ENCODE measurements at regions not wholly inside any gene's neighbourhood (a gene's known extent, or its start where the extent isn't known, plus 50 kb on each side); places are given as distances from the start of the nearest gene placed in this dataset.

DNA sequence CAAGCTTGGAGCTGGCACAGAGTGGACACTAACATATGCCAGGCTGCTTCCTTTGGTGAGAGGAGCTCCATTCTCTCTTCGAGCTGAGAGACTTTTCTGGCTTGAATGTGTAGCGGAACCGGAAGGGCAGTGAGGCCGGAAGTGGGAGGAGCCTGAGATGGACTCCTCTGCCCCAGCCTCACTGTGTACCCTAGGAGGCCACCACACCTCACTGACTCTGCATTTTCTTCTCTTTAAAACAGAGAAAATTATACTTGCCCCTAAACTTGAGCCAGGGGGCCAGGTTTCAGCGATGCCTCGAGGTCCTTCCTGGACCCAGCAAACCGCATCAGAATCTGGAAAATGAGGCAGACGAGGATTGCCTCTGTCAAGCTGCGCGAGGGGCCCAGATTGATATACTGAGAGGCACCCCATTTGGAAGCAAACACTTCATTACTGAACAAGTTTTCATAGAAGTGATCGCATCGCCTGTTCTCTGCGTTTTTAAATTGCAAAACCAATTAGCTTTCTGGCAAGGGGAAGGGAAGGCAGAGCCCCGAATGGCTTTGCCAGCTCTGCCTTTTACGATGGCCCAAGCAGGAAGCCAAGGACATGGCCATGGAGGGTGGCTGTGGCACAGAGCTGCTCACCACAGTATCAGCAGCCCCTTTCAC lies 708.1 kb downstream of the PTPRU start:
- no peak overlapping the region for H3K27ac Mint-ChIP-seq

DNA sequence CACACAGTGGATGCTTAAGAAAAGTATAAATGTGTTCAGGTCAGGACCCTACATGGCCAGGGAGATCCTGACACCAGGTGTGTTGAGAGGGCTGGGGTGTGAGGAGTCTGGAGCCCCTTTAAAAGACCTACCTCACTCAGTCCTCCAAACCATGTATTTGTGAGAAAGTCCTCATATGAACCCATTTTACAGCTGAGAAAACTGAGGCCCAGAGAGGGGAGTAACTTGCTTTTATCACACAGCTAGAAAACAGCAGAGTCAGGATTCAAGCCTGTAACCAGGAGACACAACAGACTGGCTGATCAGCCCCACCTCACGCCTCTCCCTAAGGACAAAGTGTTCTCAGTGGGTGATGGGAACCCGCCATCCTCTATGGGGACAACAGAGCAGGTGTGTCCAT lies 706.7 kb downstream of the PTPRU start:
- Mint-ChIP-seq H3K27ac (no peak overlapping the region), H3K36me3 (ENCODE audit: low read depth) (no peaks in the 10 kb centered on the region), H3K4me3 (no peak overlapping the region), H3K27me3 (ENCODE audit: insufficient read depth) (peaks cover 2% of the 10 kb centered on the region), H3K4me1 (peaks cover 9% of the 10 kb centered on the region), H3K9me3 (no peaks in the 10 kb centered on the region)
- Histone ChIP-seq H3K27me3 (ENCODE audit: control insufficient read depth, insufficient read depth, low read length, poor library complexity, severe bottlenecking) (no peaks in the 10 kb centered on the region), H3K9me3 (ENCODE audit: control insufficient read depth, low read length) (no peaks in the 10 kb centered on the region), H3K36me3 (ENCODE audit: control insufficient read depth, insufficient read depth, low read length) (no peaks in the 10 kb centered on the region), H3K9ac (ENCODE audit: extremely low read depth, low read length, poor library complexity, severe bottlenecking) (no peak overlapping the region), H3K27ac (ENCODE audit: low read depth, low read length) (no peak overlapping the region), H3K4me1 (ENCODE audit: control insufficient read depth, insufficient read depth, low read length) (peaks cover 3% of the 10 kb centered on the region), H3K4me3 (ENCODE audit: low read length) (no peak overlapping the region)
- TF ChIP-seq, protein P1, sequence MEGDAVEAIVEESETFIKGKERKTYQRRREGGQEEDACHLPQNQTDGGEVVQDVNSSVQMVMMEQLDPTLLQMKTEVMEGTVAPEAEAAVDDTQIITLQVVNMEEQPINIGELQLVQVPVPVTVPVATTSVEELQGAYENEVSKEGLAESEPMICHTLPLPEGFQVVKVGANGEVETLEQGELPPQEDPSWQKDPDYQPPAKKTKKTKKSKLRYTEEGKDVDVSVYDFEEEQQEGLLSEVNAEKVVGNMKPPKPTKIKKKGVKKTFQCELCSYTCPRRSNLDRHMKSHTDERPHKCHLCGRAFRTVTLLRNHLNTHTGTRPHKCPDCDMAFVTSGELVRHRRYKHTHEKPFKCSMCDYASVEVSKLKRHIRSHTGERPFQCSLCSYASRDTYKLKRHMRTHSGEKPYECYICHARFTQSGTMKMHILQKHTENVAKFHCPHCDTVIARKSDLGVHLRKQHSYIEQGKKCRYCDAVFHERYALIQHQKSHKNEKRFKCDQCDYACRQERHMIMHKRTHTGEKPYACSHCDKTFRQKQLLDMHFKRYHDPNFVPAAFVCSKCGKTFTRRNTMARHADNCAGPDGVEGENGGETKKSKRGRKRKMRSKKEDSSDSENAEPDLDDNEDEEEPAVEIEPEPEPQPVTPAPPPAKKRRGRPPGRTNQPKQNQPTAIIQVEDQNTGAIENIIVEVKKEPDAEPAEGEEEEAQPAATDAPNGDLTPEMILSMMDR (conservative IDR thresholded peaks at IDR 0.05) = no peak
- 94 to 100% methylated on average over 2 of the region's 2 CpGs for WGBS, 2 experiments (ENCODE audit: insufficient coverage in 1 of 2, insufficient read length in 1 of 2)
- no peak for DNase-seq

More for the DNA sequence above, 708.1 kb downstream of the PTPRU start:
- WGBS, 2 experiments (ENCODE audit: insufficient coverage in 1 of 2, insufficient read length in 1 of 2) = 85 to 86% methylated on average over 11 to 15 of the region's 15 CpGs
- H3K36me3 ChIP-seq (ENCODE audit: control insufficient read depth, insufficient read depth, low read length) = no peaks in the 10 kb centered on the region
- H3K27ac ChIP-seq (ENCODE audit: low read depth, low read length) = no peak overlapping the region
- H3K4me1 ChIP-seq (ENCODE audit: control insufficient read depth, insufficient read depth, low read length) = peaks cover 3% of the 10 kb centered on the region
- no peaks in the 10 kb centered on the region for H3K9me3 ChIP-seq (ENCODE audit: control insufficient read depth, low read length)
- no peak overlapping the region for H3K9ac ChIP-seq (ENCODE audit: extremely low read depth, low read length, poor library complexity, severe bottlenecking)
- no peaks in the 10 kb centered on the region for H3K27me3 ChIP-seq (ENCODE audit: control insufficient read depth, insufficient read depth, low read length, poor library complexity, severe bottlenecking)
- TF ChIP-seq, protein P1 (conservative IDR thresholded peaks at IDR 0.05) = no peak
- no peak overlapping the region for H3K4me3 ChIP-seq (ENCODE audit: low read length)
- no peak overlapping the region for H3K4me3 Mint-ChIP-seq
- peaks cover 9% of the 10 kb centered on the region for H3K4me1 Mint-ChIP-seq
- peaks cover 2% of the 10 kb centered on the region for H3K27me3 Mint-ChIP-seq (ENCODE audit: insufficient read depth)
- H3K9me3 Mint-ChIP-seq = no peaks in the 10 kb centered on the region
- no peaks in the 10 kb centered on the region for H3K36me3 Mint-ChIP-seq (ENCODE audit: low read depth)
- no peak for DNase-seq

DNA sequence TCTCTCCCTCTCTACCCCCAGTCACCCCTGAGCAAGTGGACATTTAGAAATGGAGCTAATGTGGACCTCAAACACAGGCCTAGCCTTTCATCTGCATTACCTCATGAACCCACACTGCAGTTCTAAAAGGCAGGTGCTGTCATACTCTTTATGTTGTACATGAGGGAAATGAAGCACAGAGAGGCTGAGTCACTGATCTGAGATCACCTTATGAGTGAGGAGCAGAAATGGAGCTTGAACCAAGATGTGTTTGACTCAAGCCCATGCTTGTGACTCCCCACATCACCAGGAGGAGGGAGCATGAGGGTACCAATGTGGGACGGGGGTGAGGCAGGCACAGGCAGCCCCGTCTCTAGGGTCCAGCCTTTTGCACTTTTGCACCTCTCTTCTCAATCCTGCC lies 702.8 kb downstream of the PTPRU start:
- Histone ChIP-seq H3K4me1 (ENCODE audit: control insufficient read depth, insufficient read depth, low read length) (no peaks in the 10 kb centered on the region), H3K9me3 (ENCODE audit: control insufficient read depth, low read length) (no peaks in the 10 kb centered on the region), H3K4me3 (ENCODE audit: low read length) (no peak overlapping the region), H3K27me3 (ENCODE audit: control insufficient read depth, insufficient read depth, low read length, poor library complexity, severe bottlenecking) (no peaks in the 10 kb centered on the region), H3K27ac (ENCODE audit: low read depth, low read length) (no peak overlapping the region), H3K36me3 (ENCODE audit: control insufficient read depth, insufficient read depth, low read length) (no peaks in the 10 kb centered on the region), H3K9ac (ENCODE audit: extremely low read depth, low read length, poor library complexity, severe bottlenecking) (no peak overlapping the region)
- Mint-ChIP-seq H3K36me3 (ENCODE audit: low read depth) (no peaks in the 10 kb centered on the region), H3K4me1 (no peaks in the 10 kb centered on the region), H3K27ac (no peak overlapping the region), H3K9me3 (no peaks in the 10 kb centered on the region), H3K4me3 (no peak overlapping the region), H3K27me3 (ENCODE audit: insufficient read depth) (peaks cover 4% of the 10 kb centered on the region)
- 95 to 100% methylated on average over 2 of the region's 2 CpGs for WGBS, 2 experiments (ENCODE audit: insufficient coverage in 1 of 2, insufficient read length in 1 of 2)
- TF ChIP-seq, protein P1 (conservative IDR thresholded peaks at IDR 0.05) = no peak
- no peak for DNase-seq

Measured in endodermal cell (in vitro differentiated cells).